GM18511 (cell line): ENCODE measurements at regions not wholly inside any gene's neighbourhood (a gene's known extent, or its start where the extent isn't known, plus 50 kb on each side); places are given as distances from the start of the nearest gene placed in this dataset.
"Not testable (repeated sequence)": the region's sequence is repeated elsewhere in the genome, so short reads cannot be mapped to it uniquely, and the experiment has no call there.

Experiments
- ATAC-seq: cut with Tn5 transposase; IDR thresholded peaks from one replicate; pipeline ENCODE4 v1.9.1; 2021; ENCODE audit warnings: mild to moderate bottlenecking, moderate library complexity; ENCODE audit not compliant: unreplicated experiment

DNA sequence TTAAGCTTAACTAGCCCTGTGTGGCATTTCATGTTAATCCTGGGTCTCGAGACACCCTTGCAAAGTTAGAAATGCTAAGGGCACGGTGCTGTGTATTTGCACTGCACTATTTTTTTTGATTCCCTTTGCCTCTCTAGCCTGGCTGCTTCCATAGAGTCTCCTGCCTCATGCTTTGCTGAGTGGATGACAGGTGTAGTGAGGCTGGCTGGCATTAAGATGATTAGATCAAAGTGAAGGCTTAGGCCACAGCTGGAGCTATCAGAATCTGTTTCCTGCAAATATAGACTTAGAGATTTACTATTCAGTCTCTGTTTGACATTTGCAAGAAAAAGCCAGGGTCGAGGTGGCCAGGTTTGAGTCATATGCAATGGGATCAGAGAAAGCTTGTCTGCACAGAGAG, 791.1 kb downstream of the AACS start:
- no peak for ATAC-seq

GRCh38 chr12:125856896-125857295, 791.7 kb downstream of the AACS start:
- ATAC-seq = no peak

- ATAC-seq = no peak
These were observed 795.5 kb downstream of the AACS start for GRCh38 chr12:125860672-125861288.

DNA sequence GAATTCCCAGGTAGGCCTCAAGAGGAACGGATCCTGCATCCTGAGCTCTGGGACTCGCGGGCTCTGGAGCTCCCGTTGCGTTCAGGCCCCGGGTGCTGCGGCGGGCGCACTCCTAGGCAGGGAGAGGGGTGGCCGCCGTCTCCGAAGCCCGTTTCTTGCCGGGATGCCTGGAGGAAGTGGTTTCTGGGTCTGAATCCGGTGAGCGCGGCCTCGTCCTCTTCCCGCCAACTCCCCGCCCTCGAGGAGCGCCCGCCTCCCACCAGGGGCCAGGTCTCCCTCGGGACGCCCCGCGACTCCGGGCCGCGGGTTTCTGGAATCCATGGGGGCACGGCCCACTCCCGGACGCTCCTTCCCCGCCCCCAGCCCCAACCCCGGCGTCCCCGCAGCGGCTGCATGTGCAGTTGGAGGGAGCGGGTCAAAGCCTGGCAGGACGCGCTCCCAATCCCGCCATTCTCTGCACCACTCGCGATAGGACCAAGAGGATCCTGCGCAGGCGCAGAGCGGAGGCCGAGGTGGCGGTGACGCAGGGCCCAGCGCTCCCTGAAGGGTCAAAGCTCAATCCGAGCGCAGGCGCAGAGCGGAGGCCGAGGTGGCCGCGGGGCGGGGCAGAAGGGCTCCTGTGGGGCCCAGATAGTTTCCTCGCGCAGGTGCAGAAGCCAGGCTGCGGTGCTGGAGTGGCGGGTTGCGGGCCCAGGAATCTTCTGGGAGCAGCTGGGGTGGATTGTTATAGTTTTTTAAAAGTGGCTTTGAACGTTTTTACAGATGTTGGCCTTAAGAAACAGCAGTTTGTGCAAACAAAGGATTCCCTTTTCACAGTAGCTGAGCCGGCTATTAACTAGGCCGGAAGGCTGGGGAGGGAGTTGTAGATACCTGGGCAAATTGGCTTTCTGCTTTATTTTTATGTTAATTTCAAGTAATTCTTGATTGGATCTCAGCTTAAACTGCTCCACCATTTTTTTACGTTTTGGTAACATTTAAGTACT, 796.4 kb downstream of the AACS start:
- no peak for ATAC-seq

- not testable (repeated sequence) for ATAC-seq
These were observed 800.0 kb downstream of the AACS start for GRCh38 chr12:125865236-125865635.

GRCh38 chr12:125871811-125872594, 806.8 kb downstream of the AACS start:
- no peak for ATAC-seq

DNA sequence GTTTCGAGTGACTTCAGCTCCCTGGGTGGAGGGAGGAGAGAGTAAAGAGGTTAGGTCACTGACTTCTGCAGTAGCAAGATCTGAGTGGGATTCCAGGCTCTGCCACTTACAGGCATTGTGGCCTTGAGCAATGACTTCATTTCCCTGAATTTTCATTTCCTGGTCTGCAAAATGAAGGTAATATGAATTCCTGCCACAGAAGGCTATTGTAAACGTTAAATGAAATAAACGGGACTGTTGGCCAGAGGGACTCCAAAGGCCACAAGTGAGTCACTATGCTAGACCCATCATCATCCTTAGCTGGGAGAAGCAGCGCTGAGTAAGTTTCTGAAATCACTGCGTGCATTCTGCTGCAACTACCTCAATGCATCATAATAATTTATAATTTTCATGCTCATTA, 807.8 kb downstream of the AACS start:
- ATAC-seq = no peak

DNA sequence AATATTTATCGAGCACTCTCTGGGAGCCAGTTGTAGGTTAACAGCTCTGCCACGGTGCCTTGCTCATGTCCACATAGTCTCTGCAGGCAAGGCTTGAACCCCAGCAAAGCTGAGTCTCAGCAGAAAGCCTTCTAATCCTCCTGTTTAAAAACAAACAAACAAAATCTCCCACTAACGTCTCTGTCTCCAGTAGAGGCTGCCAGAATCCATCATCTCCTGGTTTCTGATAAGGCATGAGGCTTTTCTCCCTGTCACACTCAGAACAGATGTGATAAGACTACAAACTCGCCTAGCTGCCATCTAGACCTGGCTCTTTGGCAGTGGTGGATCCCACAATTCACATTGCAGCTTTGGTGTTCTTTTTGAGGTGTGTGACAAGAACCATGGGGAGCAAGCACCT, 813.2 kb downstream of the AACS start:
- no peak for ATAC-seq

- no peak for ATAC-seq
These were observed 816.9 kb downstream of the AACS start for GRCh38 chr12:125882141-125882540.

DNA sequence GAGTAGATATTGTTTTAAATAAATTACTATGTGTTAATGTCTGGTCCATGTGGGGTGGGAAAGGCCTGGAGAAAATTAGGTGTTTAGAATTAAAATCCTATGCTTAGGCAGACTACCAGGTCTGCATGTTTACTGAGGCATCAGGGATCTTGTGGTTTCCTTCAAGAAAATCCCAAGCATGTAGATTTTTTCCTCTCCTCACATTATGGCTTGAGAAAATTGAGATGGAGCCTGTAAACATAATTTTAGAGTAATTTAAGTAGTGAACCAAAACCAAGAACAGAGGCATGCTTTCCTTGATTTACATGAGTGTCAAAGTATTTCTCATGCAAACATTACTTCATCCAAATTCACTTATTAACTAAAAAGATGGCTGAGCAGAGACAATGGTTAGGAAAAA, 823.7 kb downstream of the AACS start:
- no peak for ATAC-seq

GRCh38 chr12:125889742-125890141, 824.5 kb downstream of the AACS start:
- no peak for ATAC-seq

- no peak for ATAC-seq
These were observed 825.2 kb downstream of the AACS start for GRCh38 chr12:125890366-125890905.

DNA sequence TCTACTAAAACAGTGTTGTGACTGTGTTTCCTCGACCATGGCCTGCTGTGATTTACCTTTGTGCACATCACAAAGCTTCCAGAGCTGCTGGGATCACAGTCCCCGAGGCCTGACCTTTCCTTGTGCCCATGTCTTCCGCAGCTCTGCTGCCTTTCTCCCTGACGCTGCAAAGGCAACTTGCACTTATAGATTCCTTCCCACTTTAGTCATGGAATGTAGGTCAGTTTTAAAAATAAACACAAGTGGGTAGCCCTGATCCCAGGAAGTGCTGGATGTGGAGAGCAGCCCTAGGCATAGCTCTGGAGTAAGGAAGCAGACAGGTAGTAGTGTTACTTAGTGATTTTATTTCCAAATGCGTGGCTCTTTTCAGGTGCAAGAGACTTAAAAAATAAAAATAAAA, 825.7 kb downstream of the AACS start:
- no peak for ATAC-seq

DNA sequence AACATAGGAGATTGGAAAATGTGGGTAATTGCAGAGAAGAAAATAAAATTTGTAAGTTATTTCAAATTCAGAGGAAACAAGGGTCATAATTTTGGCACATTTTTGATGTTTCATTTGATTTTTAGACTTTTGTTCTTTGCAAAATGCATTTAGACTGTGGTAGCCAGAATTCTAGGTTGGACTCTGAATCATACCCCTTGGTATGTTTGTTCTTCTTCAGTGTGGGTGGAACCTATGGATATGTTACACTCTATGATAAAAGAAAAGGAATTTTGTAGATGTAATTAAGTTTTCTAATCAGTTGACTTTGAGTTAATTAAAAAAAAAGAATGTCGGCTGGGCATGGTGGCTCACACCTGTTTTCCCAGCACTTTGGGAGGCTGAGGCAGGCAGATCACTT, 827.0 kb downstream of the AACS start:
- ATAC-seq = no peak

DNA sequence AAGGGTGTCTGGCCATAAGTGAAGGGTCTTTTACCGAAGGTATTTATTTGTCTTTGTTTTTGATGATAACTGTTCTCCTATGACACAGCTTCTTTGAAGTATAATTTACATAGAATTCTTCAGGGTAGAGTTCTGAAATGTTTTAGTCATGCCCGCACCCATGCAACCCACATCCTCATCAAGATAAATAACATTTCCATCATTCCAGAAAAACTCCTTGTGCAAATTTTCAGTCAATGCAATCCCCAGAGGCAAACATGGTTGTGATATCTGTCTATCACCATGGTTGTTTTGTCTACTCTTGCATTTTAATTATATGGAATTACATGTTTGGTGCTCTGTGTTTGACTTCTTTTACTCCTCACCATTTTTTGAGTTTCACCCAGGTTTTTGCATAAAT, 837.8 kb downstream of the AACS start:
- no peak for ATAC-seq

GRCh38 chr12:125907351-125907750, 842.1 kb downstream of the AACS start:
- no peak for ATAC-seq

DNA sequence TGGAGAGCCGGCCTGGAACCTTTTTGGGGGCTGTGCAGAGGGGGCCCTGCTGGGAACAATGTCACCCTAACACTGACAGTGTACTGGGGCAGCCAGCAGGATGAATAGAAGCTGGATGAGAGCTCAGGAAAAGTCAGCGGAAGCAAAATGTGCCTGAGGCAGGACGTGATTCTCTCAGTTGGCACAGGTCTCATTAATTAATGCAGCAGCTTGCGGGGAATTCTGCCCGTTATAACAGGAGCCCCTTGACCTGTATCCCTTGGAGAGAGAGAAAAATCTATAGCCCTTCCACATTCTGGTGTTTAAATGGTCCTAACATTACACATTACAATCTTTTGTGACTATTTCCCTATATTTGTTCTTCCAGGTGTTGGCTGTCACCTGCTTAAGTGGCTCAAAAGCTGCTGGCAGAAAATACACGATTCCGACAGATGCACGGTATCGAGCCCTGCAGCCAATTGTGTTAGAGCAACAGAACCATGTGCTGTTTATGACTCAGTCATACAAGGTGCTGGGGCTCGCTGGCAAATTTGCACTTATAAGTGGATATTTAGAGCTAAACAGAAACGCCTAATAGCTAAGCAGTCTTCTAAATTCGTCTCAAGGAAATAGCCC, 854.7 kb downstream of the AACS start:
- no peak for ATAC-seq

GRCh38 chr12:125922330-125922729, 857.1 kb downstream of the AACS start:
- ATAC-seq = no peak

GRCh38 chr12:125936502-125936901, 871.3 kb downstream of the AACS start:
- ATAC-seq = no peak

DNA sequence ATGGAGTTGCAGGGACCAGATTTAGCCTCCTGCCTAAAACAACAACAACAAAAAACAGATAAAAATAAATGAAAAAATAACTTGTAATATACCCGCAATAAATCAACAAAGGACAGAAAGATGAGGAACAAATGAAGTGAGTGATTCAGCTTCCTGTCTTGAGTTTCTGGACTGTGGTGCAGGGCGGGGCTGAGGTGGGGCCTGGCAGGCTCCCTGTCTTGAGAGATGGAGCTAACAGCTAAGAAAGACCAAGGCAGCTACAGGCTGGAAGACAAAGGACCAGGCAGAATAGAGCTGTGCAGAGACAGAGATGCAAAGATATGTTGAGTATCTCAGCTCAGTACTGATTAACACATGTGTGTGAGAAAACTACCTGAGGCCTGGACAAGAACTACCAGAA, 879.2 kb downstream of the AACS start:
- ATAC-seq = no peak

DNA sequence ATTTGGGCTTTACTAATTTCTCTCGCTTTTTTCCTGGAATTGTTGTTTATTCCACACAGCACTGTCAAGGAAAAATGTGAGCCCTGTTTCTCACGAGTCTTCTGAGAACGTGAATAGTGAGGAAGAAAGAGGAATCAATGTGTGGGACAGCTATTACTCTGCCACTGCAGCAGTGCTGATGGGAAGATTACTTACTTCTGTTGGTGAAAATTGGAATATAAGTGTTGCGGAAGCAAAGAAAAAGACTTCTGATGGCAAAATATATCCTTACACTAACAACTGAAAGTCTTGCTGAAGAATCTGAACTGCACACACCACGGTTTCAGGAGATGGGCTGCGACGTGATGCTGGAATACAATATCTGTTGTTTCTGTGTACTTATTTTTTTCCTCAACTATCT, 884.2 kb downstream of the AACS start:
- ATAC-seq = no peak
